Kidney epithelial cell (primary cell): ENCODE measurements at regions not wholly inside any gene's neighbourhood (a gene's known extent, or its start where the extent isn't known, plus 50 kb on each side); places are given as distances from the start of the nearest gene placed in this dataset.

Source experiments
- DNase-seq: peaks from one replicate; pipeline ENCODE4 v3.0.0-alpha.2; 2010; ENCODE audit warnings: low read depth
- H3K27me3 ChIP-seq: 2 replicates; pipeline ENCODE4 v1.6.0; 2011; ENCODE audit warnings: low read length; ENCODE audit not compliant: control insufficient read depth, insufficient read depth
- H3K36me3 ChIP-seq: 2 replicates; pipeline ENCODE4 v1.5.1; 2011; ENCODE audit warnings: low read length; ENCODE audit not compliant: control insufficient read depth, insufficient read depth
- H3K4me3 ChIP-seq: 2 replicates; pipeline ENCODE4 v1.5.1; 2011; ENCODE audit warnings: low read depth, mild to moderate bottlenecking, control low read depth, low read length
- TF ChIP-seq, protein P1 (sequence below): IDR thresholded peaks from 2 replicates; pipeline ENCODE4 v1.5.1; 2011; ENCODE audit warnings: mild to moderate bottlenecking, moderate library complexity, low read length, control low read depth, inconsistent platforms; ENCODE audit not compliant: insufficient read depth, poor library complexity, severe bottlenecking

DNA sequence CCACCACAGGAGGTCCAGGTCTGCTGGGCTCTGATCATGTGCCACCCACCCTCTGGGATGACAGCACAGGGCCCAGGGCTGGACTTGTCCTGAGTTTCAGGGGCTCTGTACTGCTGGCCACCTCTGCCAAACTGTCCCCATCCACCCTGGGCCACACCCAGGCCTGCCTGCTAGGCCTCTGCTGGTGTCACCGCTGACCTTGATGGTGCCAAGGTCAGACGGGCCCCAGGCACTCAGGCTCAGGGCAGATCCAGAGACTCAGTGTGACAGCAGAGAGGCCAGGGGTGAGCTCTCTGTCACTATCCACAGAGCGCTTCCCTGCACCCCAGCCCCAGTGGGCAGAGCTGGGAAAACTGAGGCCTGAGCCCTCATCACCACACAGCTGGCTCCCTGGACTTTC lies 75.6 kb downstream of the RMI2 start:
- Histone ChIP-seq H3K27me3 (no peaks in the 10 kb centered on the region), H3K36me3 (no peaks in the 10 kb centered on the region), H3K4me3 (no peak overlapping the region)
- DNase-seq: no peak
- TF ChIP-seq, protein P1, sequence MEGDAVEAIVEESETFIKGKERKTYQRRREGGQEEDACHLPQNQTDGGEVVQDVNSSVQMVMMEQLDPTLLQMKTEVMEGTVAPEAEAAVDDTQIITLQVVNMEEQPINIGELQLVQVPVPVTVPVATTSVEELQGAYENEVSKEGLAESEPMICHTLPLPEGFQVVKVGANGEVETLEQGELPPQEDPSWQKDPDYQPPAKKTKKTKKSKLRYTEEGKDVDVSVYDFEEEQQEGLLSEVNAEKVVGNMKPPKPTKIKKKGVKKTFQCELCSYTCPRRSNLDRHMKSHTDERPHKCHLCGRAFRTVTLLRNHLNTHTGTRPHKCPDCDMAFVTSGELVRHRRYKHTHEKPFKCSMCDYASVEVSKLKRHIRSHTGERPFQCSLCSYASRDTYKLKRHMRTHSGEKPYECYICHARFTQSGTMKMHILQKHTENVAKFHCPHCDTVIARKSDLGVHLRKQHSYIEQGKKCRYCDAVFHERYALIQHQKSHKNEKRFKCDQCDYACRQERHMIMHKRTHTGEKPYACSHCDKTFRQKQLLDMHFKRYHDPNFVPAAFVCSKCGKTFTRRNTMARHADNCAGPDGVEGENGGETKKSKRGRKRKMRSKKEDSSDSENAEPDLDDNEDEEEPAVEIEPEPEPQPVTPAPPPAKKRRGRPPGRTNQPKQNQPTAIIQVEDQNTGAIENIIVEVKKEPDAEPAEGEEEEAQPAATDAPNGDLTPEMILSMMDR: no peak

DNA sequence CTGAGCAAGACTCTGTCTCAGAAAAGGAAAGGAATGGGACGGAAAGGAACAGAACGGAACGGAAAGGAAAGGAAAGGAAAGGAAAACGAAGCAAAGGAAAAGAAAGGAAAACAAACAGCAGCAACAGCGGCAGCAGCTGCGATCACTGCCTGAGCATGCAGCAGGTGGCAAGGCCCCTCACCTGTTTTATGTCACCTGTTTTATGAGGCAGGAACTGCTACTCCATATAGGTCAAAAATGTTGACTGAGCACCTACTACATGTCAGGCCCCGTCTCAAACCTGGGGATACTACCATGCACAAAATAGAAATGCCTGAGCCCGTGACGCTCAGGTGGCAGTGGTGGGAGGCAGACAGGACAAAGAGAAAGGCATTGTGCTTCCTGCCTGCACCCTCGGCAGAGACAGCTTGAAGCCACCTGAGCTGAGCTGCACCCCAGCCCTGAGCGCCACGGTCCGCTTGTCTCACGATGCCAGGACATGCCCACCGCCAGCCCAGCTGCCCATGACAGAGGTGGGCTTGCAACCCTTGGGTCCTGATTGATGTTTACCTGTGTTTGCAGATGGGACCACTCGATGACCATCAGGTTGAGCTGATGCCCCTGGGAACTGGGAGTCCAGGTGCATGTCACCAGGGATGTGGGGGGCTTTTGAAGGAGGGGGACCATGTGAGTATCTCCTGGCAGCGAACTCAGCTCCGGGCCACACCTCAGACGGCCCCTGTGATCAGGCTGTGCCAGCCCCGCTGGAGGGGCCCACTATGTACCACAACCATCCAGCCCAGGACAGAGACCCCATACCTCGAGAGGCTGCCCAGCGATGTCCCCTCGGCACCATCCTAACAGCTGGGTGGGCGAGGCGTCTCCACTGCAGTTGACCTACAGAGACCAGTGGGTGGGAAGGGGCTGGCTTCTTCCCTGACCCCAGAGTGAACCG lies 77.4 kb downstream of the RMI2 start:
- TF ChIP-seq, protein P1: no peak
- Histone ChIP-seq H3K36me3 (no peaks in the 10 kb centered on the region), H3K27me3 (no peaks in the 10 kb centered on the region), H3K4me3 (no peak overlapping the region)
- no peak for DNase-seq

DNA sequence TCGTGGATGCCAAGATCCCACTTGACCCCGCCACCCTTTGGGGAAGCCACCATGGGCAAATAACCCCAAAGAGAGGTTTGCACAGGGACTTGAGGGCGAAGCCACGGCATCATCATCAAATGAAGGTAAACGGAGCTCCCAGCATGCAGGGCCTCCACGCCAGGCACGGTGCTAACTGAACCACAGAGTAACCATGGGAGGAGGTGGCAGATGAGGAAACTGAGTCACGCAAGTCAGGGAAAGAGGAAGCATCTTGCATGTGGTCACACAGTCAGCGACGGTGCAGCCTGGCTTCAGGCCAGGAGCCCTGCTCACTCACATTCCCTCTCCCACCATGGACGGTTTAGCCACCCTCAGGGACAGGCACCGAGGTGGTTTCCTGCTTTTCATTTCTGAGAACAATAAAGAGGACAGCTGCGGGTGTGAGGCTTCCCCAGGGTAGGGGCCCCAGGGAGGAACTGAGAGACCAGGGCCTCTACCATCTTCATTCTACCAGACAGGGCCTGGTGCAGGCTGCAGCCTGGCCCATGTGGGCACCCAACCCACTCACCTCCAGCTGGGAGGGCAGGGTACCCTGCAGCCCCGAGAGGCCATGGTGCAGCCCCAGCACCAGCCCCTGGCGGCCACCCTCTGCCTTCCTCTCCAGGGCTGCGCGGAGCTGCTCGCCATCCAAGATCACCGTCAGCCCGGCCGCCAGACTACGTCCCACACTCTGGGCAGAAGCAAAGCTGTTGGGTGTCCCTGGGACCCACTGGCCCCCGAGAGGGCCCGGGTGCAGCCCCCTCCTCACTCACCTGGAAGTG lies 78.3 kb downstream of the RMI2 start:
- Histone ChIP-seq H3K27me3 (no peaks in the 10 kb centered on the region), H3K36me3 (no peaks in the 10 kb centered on the region), H3K4me3 (no peak overlapping the region)
- no peak for DNase-seq
- TF ChIP-seq, protein P1: no peak

DNA sequence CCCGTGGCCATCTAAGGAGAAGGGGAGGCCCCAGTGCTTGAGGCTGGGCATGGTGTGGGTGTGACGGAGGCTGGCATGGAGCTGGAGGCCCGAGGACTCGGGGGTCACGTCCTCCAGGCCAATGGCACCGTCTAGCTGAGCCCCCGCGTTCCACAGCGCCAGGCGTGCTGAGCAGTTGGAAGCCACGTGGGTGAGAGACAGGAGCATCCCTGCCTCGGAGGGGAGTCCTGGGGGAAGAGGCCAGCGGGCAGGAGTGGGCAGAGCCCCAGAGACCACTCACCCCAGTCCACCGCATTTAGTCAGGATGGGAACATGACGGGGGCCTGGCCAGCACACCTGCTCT lies 78.8 kb downstream of the RMI2 start:
- no peak for DNase-seq
- TF ChIP-seq, protein P1: no peak

DNA sequence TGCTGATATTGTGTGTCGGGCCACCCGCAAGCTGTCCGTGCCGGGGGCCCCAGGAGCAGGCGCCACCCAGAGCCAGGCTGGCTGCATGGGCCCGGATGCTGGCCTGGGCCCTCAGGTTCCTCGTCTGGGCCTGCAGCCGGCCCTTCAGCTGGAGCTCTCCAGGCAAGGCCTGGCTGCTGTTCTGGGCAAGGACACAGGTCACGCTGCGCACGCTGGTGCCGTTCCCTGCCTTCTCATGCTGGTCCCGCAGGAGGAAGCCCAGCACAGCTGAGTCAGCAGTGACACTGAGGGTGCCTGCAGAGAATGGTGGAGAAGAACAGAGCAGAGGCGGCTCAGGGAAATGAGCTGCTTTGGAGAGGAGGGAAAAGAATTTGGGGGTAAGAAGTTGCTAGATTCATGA lies 79.9 kb downstream of the RMI2 start:
- no peaks in the 10 kb centered on the region for H3K27me3 ChIP-seq
- DNase-seq: no peak
- H3K36me3 ChIP-seq: no peaks in the 10 kb centered on the region
- no peak overlapping the region for H3K4me3 ChIP-seq
- TF ChIP-seq, protein P1: no peak

More for the DNA sequence above, 78.8 kb downstream of the RMI2 start:
- Histone ChIP-seq H3K4me3 (no peak overlapping the region), H3K36me3 (no peaks in the 10 kb centered on the region), H3K27me3 (no peaks in the 10 kb centered on the region)

DNA sequence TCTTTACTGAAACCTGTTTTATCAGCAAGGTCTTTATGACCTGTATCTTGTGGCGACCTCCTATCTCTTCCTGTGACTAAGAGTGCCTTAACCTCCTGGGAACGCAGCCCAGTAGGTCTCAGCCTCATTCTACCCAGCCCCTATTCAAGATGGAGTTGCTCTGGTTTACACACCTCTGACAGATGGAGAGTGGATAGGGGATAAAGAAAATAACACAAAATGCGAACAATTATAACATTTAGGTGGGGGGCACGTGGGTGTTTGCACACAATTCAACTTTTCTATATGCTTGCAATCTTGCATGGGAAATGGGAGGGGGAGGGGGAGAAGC lies 83.3 kb downstream of the RMI2 start:
- H3K4me3 ChIP-seq: no peak overlapping the region
- no peak for DNase-seq
- TF ChIP-seq, protein P1: no peak
- H3K36me3 ChIP-seq: no peaks in the 10 kb centered on the region
- no peaks in the 10 kb centered on the region for H3K27me3 ChIP-seq
